IPS-18c (cell line): ENCODE measurements at regions not wholly inside any gene's neighbourhood (a gene's known extent, or its start where the extent isn't known, plus 50 kb on each side); places are given as distances from the start of the nearest gene placed in this dataset.

Experiments
- H3K4me3 ChIP-seq: 2 replicates; pipeline ENCODE4 v1.7.0; 2013; ENCODE audit warnings: low read depth, mild to moderate bottlenecking, low read length, moderate library complexity; ENCODE audit not compliant: insufficient read depth
- H3K9me3 ChIP-seq: one replicate; pipeline ENCODE4 v1.6.1; 2013; ENCODE audit warnings: mild to moderate bottlenecking, low read length, moderate library complexity; ENCODE audit not compliant: control insufficient read depth, insufficient read depth

DNA sequence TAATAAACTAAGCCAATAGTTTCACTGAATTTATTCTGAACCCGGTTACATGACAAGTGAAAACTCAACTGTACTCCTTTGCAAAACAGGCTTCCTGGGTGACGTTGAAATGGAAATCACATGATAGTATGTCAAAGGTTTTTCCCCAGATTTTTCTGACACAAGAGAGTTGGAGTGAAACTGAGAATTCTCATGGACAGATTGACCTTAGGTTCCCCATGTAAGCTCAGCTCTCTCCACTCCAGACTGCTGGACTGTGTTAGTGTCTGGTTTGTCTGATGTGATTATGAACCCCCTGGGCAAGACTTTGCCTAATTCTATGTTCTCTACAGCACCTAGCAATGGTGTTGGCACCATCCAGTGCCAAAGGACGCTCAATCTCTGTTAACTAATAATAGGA is 219.7 kb upstream of the COL8A1 start:
- H3K9me3 ChIP-seq = no peaks in the 10 kb centered on the region
- no peak overlapping the region for H3K4me3 ChIP-seq

DNA sequence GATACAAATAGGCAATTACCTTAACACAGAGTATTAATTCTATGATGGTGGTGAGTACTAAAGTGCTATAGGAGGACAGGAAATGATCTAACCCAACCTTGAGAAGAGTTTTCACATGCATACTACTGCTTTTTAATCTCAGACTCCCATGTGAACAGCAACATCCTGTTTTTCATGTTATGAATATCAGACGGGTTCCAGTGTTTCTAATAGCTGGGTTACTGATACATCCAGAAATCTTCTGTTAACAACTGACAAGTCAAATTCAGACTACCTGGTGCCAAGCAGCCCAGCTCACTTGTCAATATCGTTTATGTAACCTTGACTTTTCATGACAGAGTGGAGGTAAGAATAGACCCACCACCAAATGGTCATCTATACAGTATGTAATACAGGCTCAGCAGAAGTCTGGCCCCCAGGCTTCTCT is 220.2 kb upstream of the COL8A1 start:
- Histone ChIP-seq H3K4me3 (no peak overlapping the region), H3K9me3 (no peaks in the 10 kb centered on the region)

DNA sequence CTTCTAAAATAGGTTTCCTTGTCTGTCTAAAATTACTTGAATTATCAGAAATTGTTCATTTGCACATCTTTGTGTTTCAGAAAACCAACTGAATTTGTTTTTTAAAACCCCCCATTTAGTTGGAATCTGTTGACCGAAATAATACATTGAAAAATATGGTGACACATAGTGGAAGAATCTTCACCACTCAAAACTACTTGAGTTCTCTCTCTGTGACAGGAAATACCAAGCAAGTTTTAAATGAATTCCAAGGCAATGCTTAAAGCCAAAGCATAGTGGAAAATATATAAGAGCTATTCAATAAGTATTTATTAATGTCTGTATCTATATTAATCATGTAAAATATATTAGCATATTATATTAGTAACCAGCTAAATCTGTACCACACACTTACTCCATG is 224.9 kb upstream of the COL8A1 start:
- Histone ChIP-seq H3K4me3 (no peak overlapping the region), H3K9me3 (no peaks in the 10 kb centered on the region)

- no peaks in the 10 kb centered on the region for H3K9me3 ChIP-seq
- H3K4me3 ChIP-seq = no peak overlapping the region
These were observed 227.5 kb upstream of the COL8A1 start for GRCh38 chr3:99410789-99411311.

- no peaks in the 10 kb centered on the region for H3K9me3 ChIP-seq
- H3K4me3 ChIP-seq = no peak overlapping the region
These were observed 228.4 kb upstream of the COL8A1 start for GRCh38 chr3:99409961-99410360.

DNA sequence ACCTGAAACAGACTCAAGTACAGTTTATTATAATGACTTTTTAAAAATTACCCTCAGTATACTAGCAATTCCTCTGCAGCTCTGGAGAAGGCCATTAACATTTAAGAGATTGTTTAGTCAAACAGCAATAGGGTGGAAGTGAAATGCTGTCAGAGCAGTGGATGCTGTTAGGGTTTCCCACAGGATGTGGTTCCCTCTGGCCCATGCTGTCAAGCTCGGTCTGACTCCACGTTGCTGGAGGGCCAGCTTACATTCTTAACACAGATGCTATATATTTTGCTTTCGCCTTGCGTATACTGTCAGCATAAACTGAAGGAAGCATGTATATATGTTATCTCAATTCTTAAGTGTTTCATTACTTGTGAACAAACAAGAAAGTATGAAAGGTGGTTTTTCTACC is 231.1 kb upstream of the COL8A1 start:
- Histone ChIP-seq H3K4me3 (no peak overlapping the region), H3K9me3 (no peaks in the 10 kb centered on the region)

DNA sequence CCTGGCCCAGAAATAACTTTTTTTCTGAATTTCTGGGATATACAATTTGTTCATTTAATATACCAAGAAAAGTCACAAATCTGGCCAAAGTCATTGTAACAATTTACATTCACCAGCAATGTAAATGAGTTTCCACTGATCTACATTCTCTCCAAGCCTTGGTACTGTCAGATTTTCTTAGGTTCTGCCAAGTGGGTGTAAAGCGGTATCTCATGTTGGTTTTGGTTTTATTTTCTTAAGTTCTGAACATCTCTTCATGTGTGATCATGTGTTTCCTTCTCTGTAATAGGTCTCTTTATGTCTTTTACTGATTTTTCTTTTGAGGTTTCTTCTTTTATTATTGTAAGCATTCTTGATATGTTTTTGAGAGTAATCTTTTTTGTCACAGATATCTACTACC is 235.6 kb upstream of the COL8A1 start:
- Histone ChIP-seq H3K4me3 (no peak overlapping the region), H3K9me3 (peaks cover 10% of the 10 kb centered on the region)

- Histone ChIP-seq H3K4me3 (no peak overlapping the region), H3K9me3 (peaks cover 10% of the 10 kb centered on the region)
These were observed 238.0 kb upstream of the COL8A1 start for GRCh38 chr3:99400352-99400751.

GRCh38 chr3:99396651-99397275 is 241.6 kb upstream of the COL8A1 start:
- Histone ChIP-seq H3K9me3 (peaks cover 10% of the 10 kb centered on the region), H3K4me3 (no peak overlapping the region)

GRCh38 chr3:99394831-99395778 is 243.3 kb upstream of the COL8A1 start:
- Histone ChIP-seq H3K9me3 (peaks cover 10% of the 10 kb centered on the region), H3K4me3 (no peak overlapping the region)

- H3K9me3 ChIP-seq = peaks cover 10% of the 10 kb centered on the region
- H3K4me3 ChIP-seq = no peak overlapping the region
These were observed 244.4 kb upstream of the COL8A1 start for GRCh38 chr3:99393961-99394360.

DNA sequence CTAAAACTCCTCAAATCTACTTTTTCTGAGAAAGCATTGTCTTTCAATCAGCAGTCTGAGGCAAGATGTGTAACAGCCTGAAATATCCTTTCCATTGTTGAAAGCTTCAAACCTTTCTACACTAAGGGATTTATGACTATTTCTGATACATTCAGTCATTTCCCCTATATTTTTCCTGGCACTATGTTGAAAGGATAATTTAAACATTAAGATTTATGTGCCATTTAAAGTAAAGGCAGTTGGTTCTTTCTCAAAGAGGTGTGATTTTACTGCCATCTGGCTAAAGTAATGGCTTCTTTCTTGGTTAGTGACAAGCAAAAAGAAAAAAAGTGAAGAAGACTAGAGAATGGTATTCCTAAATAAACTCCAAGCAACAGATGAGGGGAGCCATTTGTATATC is 249.6 kb upstream of the COL8A1 start:
- H3K4me3 ChIP-seq = no peak overlapping the region
- no peaks in the 10 kb centered on the region for H3K9me3 ChIP-seq

- no peak overlapping the region for H3K4me3 ChIP-seq
- H3K9me3 ChIP-seq = no peaks in the 10 kb centered on the region
These were observed 253.8 kb upstream of the COL8A1 start for GRCh38 chr3:99384596-99384995.

DNA sequence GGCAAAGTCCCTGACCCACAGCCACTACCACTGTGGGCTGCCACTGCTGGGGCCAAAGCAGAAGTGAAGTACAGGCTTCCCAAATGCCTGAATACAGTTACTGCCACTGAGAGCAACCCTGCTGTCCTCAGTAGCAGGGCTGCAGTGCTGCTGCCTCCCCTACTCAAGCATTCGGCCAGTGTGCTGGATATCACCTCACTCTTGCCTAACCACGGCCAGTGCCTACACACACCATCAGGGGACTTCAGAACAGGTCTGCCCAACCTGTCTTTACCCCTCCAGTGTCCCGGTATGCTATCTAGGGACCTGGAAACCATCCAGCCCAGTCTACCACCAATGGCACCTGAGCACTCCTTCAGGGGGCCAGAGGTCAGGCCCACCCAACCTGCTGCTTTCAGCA is 261.5 kb upstream of the COL8A1 start:
- no peak overlapping the region for H3K4me3 ChIP-seq
- no peaks in the 10 kb centered on the region for H3K9me3 ChIP-seq

GRCh38 chr3:99373846-99374210 is 264.6 kb upstream of the COL8A1 start:
- Histone ChIP-seq H3K9me3 (no peaks in the 10 kb centered on the region), H3K4me3 (no peak overlapping the region)

GRCh38 chr3:99373088-99373845 is 265.1 kb upstream of the COL8A1 start:
- no peaks in the 10 kb centered on the region for H3K9me3 ChIP-seq
- H3K4me3 ChIP-seq = no peak overlapping the region

- H3K9me3 ChIP-seq = no peaks in the 10 kb centered on the region
- H3K4me3 ChIP-seq = no peak overlapping the region
These were observed 271.5 kb upstream of the COL8A1 start for GRCh38 chr3:99366663-99367429.
